MG63 (cell line): ENCODE measurements at regions not wholly inside any gene's neighbourhood (a gene's known extent, or its start where the extent isn't known, plus 50 kb on each side); places are given as distances from the start of the nearest gene placed in this dataset.

Source experiments
- DNase-seq: peaks from one replicate; pipeline ENCODE4 v3.0.0-alpha.2; 2020
- H3K27me3 ChIP-seq: fragments of 250-450 bp; sonication (Bioruptor Pico); 2 replicates; pipeline ENCODE4 v1.5.1; 2020; ENCODE audit warnings: mild to moderate bottlenecking, moderate library complexity
- H3K36me3 ChIP-seq: fragments of 250-450 bp; sonication (Bioruptor Pico); 2 replicates; pipeline ENCODE4 v1.5.1; 2020; ENCODE audit warnings: mild to moderate bottlenecking, moderate library complexity
- H3K4me3 ChIP-seq: fragments of 250-450 bp; sonication (Bioruptor Pico); 2 replicates; pipeline ENCODE4 v1.5.1; 2020; ENCODE audit warnings: mild to moderate bottlenecking, moderate library complexity
- H3K9me3 ChIP-seq: fragments of 250-450 bp; sonication (Bioruptor Pico); 2 replicates; pipeline ENCODE4 v1.5.1; 2020; ENCODE audit warnings: mild to moderate bottlenecking, moderate library complexity

DNA sequence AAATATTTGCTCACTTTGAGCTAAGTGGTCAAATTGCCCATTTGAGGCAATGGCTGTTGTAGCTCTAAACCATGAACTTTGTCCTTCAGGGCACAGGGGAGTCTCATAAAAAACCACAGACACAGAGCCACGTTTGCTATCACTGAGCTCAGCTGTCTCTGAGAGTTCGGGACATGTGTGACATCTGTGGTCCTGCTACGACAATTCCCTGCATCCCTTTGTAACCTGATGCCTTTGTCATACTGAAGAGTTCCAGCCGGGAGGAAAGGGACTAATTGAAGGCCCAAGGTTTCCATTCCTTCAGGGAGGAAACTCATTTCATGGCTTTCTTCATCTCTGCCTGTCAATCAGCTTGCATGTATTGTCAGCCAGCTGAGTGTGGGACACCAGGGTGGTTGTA, 599.4 kb upstream of the CDH5 start:
- Histone ChIP-seq H3K27me3 (no peaks in the 10 kb centered on the region), H3K4me3 (no peak overlapping the region), H3K9me3 (no peaks in the 10 kb centered on the region), H3K36me3 (no peaks in the 10 kb centered on the region)
- no peak for DNase-seq

DNA sequence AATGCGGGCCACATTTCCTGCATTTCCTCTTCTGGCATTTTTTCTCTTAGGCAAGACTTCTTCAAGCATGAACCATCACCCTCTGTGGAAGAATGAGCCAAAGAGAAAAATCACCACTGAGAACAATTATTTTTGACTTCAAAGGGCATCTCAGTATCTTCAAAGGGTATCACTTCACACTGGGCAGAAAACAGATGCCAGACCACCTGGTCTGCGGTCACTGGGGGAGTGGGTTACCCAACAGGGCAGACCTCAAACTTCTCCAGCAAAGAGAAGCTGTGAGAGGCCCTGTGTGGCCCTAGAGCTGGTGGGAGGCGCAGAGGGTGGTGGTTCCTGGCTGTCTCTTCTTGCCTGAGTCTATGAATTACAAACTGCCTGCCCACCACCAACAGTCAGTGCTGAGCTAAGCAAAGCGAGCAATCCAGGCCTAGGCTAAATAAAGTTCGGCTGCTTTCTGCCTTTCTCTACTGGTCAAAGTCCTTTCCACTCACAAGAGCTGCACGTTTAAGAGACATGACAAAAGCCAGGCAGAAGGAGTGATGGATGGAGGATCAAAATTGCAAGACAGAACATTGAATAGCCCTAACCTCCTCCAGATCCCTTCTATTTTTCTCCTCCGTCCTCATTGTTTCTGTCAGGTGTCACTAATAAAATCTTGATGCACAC, 602.7 kb upstream of the CDH5 start:
- H3K4me3 ChIP-seq = no peak overlapping the region
- H3K9me3 ChIP-seq = no peaks in the 10 kb centered on the region
- no peaks in the 10 kb centered on the region for H3K27me3 ChIP-seq
- H3K36me3 ChIP-seq = no peaks in the 10 kb centered on the region
- DNase-seq = no peak

- Histone ChIP-seq H3K4me3 (no peak overlapping the region), H3K9me3 (no peaks in the 10 kb centered on the region), H3K36me3 (no peaks in the 10 kb centered on the region), H3K27me3 (no peaks in the 10 kb centered on the region)
- DNase-seq = no peak
These were observed 605.6 kb upstream of the CDH5 start for GRCh38 chr16:65760874-65761273.

DNA sequence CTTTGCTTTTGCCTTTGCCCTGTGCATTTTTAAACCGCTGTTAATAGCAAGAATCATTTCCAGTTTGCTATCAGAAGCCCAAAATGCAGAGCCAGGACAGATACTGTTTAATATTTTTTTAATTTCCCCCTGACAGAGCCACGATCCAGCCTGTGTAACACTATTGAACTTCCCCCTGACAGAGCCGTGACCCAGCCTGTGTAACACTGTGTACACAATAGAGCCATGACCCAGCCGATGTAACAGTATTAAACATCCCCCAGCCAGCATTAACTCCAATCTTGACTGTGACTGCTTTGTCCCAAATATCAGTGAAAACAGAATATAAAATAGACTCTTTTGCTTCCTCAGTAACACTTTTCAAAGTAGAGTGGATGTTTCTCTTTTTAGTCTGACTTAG, 607.9 kb upstream of the CDH5 start:
- Histone ChIP-seq H3K36me3 (no peaks in the 10 kb centered on the region), H3K27me3 (no peaks in the 10 kb centered on the region), H3K4me3 (no peak overlapping the region), H3K9me3 (no peaks in the 10 kb centered on the region)
- no peak for DNase-seq

GRCh38 chr16:65757064-65757463, 609.4 kb upstream of the CDH5 start:
- no peak for DNase-seq
- no peak overlapping the region for H3K4me3 ChIP-seq
- no peaks in the 10 kb centered on the region for H3K36me3 ChIP-seq

DNA sequence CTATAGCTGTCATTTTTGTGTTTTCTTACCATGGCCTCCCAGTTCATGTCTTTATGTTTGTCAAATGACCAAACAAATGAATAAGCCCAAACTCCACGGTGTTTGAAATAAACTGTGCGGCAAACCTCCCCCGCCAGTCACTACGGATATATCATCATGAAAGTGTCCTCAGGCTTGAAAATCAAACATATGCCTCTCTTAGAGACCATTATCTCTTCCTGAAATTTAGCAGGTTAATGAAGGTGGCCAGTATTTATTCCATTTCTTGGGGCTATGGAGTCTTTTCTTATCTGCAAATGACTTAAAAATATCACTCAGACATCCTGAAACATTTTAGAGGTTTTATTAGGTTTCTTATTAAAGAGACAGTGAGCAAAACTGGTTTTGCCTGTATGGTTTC, 610.3 kb upstream of the CDH5 start:
- Histone ChIP-seq H3K9me3 (no peaks in the 10 kb centered on the region), H3K27me3 (no peaks in the 10 kb centered on the region), H3K4me3 (no peak overlapping the region), H3K36me3 (no peaks in the 10 kb centered on the region)
- no peak for DNase-seq

More at GRCh38 chr16:65757064-65757463, 609.4 kb upstream of the CDH5 start:
- H3K27me3 ChIP-seq = no peaks in the 10 kb centered on the region
- no peaks in the 10 kb centered on the region for H3K9me3 ChIP-seq

DNA sequence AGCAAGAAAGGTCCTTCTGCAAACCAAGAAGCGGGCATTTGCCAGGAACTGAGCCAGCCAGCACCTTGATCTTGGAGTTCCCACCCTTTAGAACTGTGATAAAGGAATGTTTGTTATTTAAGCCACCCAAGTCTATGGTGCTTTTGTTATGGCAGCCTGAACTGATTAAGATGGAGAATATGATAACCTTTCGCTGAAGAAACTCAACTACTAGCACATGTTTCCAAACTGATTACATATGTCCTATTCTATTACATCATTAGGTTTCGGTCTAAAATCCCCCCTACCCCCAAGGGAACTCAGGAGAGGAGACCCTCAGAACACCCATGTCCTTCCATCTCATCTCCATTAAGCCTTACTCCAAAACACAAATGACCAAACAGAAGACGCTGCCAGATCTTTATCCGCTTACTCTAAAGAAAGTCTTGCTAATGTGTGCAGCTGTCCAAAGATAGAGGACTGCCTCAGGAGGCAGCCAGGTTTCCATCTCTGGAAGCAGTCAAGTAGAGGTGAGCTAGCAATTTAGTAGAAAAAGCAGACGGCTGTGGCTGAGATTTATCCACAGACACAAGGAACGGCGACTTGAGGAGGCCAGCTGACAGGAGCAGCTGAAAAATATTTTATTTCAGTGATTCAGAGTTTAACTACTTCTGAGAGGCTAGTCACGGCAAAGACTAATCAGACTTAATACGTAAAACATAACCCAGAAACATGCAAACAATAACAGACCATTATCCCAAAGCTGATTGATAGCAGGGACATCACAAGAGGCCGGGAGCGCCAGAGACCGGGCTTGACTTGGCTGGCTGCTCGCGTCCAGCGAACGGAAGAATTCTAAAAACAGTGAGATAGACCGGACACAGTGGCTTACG, 611.4 kb upstream of the CDH5 start:
- Histone ChIP-seq H3K9me3 (no peaks in the 10 kb centered on the region), H3K4me3 (no peak overlapping the region), H3K27me3 (no peaks in the 10 kb centered on the region), H3K36me3 (no peaks in the 10 kb centered on the region)
- DNase-seq = no peak

GRCh38 chr16:65752522-65752844, 614.0 kb upstream of the CDH5 start:
- no peak overlapping the region for H3K4me3 ChIP-seq
- no peak for DNase-seq
- no peaks in the 10 kb centered on the region for H3K27me3 ChIP-seq
- no peaks in the 10 kb centered on the region for H3K9me3 ChIP-seq
- H3K36me3 ChIP-seq = no peaks in the 10 kb centered on the region

DNA sequence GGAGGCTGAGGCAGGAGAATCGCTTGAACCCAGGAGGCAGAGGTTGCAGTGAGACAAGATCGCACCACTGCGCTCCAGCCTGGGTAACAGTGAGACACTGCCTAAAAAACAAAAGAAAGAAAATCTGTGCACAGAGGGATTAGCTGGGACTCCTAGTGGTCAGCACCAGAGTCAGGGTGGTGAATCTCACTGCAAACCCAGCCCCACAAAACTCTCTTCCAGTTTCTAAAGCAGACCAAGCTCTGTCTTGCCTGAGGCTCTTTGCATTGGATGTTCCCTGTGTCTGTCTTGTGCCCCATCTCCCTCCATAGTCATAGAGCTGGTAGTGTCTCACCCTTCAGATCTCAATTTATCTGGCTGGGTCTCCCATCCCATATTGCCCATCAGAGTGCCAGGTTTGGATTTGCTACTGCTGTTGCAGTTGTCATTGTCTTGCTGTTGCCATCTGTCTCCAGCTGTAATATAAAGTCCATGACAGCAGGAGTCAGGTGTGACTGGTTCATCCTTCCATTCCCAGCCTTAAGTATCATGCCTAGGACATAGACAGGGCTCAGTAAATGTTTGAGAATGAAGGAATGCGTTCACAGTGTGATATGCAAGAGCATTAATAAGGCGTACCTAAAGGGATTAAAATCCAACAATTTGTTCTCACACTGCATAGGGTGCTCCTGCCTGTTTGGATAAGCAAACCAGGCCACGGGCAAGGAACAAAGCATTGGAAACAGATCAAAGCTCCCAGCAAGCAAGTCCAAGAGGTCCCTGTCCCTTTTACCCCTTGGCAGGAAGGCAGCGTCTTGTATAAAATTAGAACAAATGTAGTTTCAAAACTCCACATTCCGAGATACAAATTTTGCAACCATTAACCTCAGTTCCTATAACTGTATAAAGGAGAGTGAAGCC, 614.6 kb upstream of the CDH5 start:
- Histone ChIP-seq H3K4me3 (no peak overlapping the region), H3K27me3 (no peaks in the 10 kb centered on the region), H3K36me3 (no peaks in the 10 kb centered on the region), H3K9me3 (no peaks in the 10 kb centered on the region)
- DNase-seq = no peak

DNA sequence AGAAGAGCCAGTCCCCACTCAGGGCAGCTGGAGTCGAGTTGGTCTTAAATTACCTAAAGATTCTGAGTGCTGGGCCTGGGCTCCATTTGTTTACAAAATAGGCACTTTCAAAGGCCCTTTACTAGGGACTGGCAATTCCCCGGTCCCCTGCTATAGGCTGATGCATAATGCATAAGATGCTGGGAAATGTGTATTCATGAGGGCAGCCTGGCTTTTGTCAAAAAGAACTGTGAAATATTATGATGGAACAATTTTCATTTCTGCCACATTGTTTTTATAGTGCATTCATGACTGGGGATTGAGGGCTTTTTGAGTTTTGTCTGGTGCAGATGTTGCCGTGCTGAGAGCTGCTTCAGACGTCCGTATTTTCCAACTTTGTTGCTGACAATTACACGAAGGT, 617.0 kb upstream of the CDH5 start:
- H3K4me3 ChIP-seq = no peak overlapping the region
- no peaks in the 10 kb centered on the region for H3K9me3 ChIP-seq
- DNase-seq = no peak
- H3K27me3 ChIP-seq = no peaks in the 10 kb centered on the region
- no peaks in the 10 kb centered on the region for H3K36me3 ChIP-seq

GRCh38 chr16:65746941-65747340, 619.5 kb upstream of the CDH5 start:
- no peak for DNase-seq
- H3K9me3 ChIP-seq = no peaks in the 10 kb centered on the region
- H3K36me3 ChIP-seq = no peaks in the 10 kb centered on the region
- H3K27me3 ChIP-seq = no peaks in the 10 kb centered on the region
- no peak overlapping the region for H3K4me3 ChIP-seq

- Histone ChIP-seq H3K9me3 (no peaks in the 10 kb centered on the region), H3K27me3 (no peaks in the 10 kb centered on the region), H3K4me3 (no peak overlapping the region), H3K36me3 (no peaks in the 10 kb centered on the region)
- no peak for DNase-seq
These were observed 621.2 kb upstream of the CDH5 start for GRCh38 chr16:65745201-65745708.

DNA sequence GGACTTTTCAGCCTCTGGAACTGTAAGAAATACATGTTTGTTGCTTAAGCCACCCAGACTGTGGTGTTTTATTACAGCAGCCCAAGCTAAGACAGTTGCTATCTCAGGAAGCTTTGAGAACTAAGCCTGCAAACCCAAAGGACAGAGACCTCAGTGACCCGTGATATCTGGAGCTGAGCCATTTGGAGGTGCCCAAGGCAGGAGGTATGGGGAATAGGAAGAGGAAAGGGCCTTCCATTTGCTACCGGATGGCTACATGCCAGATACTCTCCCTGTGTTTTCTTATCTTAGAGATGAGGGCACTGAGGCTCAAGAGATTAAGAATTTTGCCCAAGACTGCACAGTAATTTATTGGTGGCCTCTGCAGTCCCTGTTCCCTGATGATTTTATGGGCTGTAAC, 622.1 kb upstream of the CDH5 start:
- no peak for DNase-seq
- Histone ChIP-seq H3K36me3 (no peaks in the 10 kb centered on the region), H3K9me3 (no peaks in the 10 kb centered on the region), H3K27me3 (no peaks in the 10 kb centered on the region), H3K4me3 (no peak overlapping the region)

GRCh38 chr16:65743558-65743957, 621.7 kb upstream of the CDH11 start:
- H3K9me3 ChIP-seq = no peaks in the 10 kb centered on the region
- no peak overlapping the region for H3K4me3 ChIP-seq
- no peaks in the 10 kb centered on the region for H3K36me3 ChIP-seq
- DNase-seq = no peak
- H3K27me3 ChIP-seq = no peaks in the 10 kb centered on the region

DNA sequence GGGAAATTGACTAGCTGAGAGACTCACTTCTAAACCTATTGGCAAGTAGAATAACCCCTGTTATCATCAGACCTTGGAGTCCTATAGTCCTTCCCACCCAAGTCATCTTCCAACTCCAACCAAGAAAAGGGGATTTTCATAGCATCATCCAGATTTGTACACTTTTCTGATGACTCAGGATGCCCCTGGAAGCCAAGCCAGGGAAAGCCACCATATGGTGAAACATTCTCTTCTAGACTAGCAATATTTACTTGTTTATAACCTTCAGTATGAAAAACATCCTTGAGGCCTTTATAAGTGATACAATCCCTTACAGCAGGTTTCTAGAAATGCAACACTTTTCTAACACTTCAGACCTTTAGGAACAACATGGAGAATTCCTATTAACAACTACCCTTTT, 618.8 kb upstream of the CDH11 start:
- no peaks in the 10 kb centered on the region for H3K36me3 ChIP-seq
- peak; percentile 16 for DNase-seq

GRCh38 chr16:65739518-65739917, 617.7 kb upstream of the CDH11 start:
- no peaks in the 10 kb centered on the region for H3K9me3 ChIP-seq
- no peak overlapping the region for H3K4me3 ChIP-seq
- H3K27me3 ChIP-seq = no peaks in the 10 kb centered on the region
- DNase-seq = no peak
- H3K36me3 ChIP-seq = no peaks in the 10 kb centered on the region

More for the DNA sequence above, 618.8 kb upstream of the CDH11 start:
- Histone ChIP-seq H3K9me3 (no peaks in the 10 kb centered on the region), H3K27me3 (no peaks in the 10 kb centered on the region), H3K4me3 (no peak overlapping the region)

DNA sequence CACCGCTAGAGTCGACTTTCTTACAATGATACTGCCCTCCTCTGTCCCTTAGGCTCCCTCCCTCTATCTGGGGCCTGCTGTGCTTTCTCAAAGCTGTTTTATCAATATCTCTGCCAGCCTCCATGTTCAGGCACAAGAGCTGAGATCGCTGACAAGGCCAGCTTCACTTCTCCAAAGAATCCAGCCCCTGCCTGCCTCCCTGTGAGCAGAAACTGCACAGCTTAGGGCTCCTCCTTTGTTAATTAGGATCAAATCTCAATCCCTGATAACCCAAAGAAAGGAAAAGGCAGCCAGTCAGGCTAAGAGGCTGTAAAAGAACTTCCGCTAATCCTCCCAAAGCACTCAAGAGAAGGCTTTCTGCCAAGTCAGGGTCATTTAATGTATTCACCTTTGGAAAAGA, 616.0 kb upstream of the CDH11 start:
- Histone ChIP-seq H3K9me3 (no peaks in the 10 kb centered on the region), H3K27me3 (no peaks in the 10 kb centered on the region), H3K36me3 (no peaks in the 10 kb centered on the region), H3K4me3 (no peak overlapping the region)
- no peak for DNase-seq
